Fibroblast of lung (primary cell): ENCODE measurements at regions not wholly inside any gene's neighbourhood (a gene's known extent, or its start where the extent isn't known, plus 50 kb on each side); places are given as distances from the start of the nearest gene placed in this dataset.

Experiments used
- DNase-seq, 2 donors: peaks; one replicate each; pipeline versions ENCODE4 v3.0.0 to v3.0.0-alpha.2; 2010; ENCODE audit warnings: low read depth in 2 of 2
- H2AFZ ChIP-seq: 2 replicates; pipeline ENCODE4 v1.5.1; 2012; ENCODE audit warnings: low read length, control low read depth, inconsistent platforms
- H3K27ac ChIP-seq: 2 replicates; pipeline ENCODE4 v1.5.1; 2011; ENCODE audit warnings: low read length, control low read depth; ENCODE audit not compliant: insufficient read depth
- H3K27me3 ChIP-seq: 2 replicates; pipeline ENCODE4 v1.5.1; 2011; ENCODE audit warnings: mild to moderate bottlenecking, low read length; ENCODE audit not compliant: control insufficient read depth, insufficient read depth
- H3K36me3 ChIP-seq: 2 replicates; pipeline ENCODE4 v1.5.1; 2011; ENCODE audit warnings: low read length; ENCODE audit not compliant: control insufficient read depth, insufficient read depth
- H3K4me1 ChIP-seq: 2 replicates; pipeline ENCODE4 v1.5.1; 2011; ENCODE audit warnings: low read length; ENCODE audit not compliant: control insufficient read depth, insufficient read depth; ENCODE audit errors: extremely low read depth
- H3K4me2 ChIP-seq: 2 replicates; pipeline ENCODE4 v1.5.1; 2011; ENCODE audit warnings: low read length, control low read depth; ENCODE audit not compliant: insufficient read depth; ENCODE audit errors: extremely low read depth
- H3K4me3 ChIP-seq, 4 experiments: fragments of 200-600 bp in 1 of 4; sonication (generic) in 1 of 4; replicated peaks in 1 of 4; 2 replicates each; pipeline ENCODE4 v1.5.1; 2011 to 2016; ENCODE audit warnings: low read length in 4 of 4, low read depth in 3 of 4, mild to moderate bottlenecking in 3 of 4, control low read depth in 2 of 4, inconsistent platforms in 1 of 4, mixed read lengths in 1 of 4; ENCODE audit not compliant: insufficient read depth in 1 of 4; ENCODE audit errors: control extremely low read depth in 1 of 4
- H3K79me2 ChIP-seq: 2 replicates; pipeline ENCODE4 v1.5.1; 2012; ENCODE audit warnings: mild to moderate bottlenecking, low read length, inconsistent platforms; ENCODE audit not compliant: control insufficient read depth, insufficient read depth
- H3K9ac ChIP-seq: 2 replicates; pipeline ENCODE4 v1.5.1; 2011; ENCODE audit warnings: mild to moderate bottlenecking, low read length, control low read depth; ENCODE audit not compliant: insufficient read depth
- H3K9me3 ChIP-seq: 2 replicates; pipeline ENCODE4 v1.5.1; 2012; ENCODE audit warnings: low read depth, low read length; ENCODE audit not compliant: control insufficient read depth, insufficient read depth
- H4K20me1 ChIP-seq: 2 replicates; pipeline ENCODE4 v1.5.1; 2011; ENCODE audit warnings: low read length; ENCODE audit not compliant: control insufficient read depth, insufficient read depth; ENCODE audit errors: extremely low read depth
- CTCF ChIP-seq, 2 donors: IDR thresholded peaks in 1 of 2; conservative IDR thresholded peaks in 1 of 2; 1 replicate in 1 of 2; 2 replicates in 1 of 2; pipeline ENCODE4 v1.5.1; 2011 to 2012; ENCODE audit warnings: low read length in 2 of 2, control low read depth in 1 of 2, inconsistent platforms in 1 of 2, low read depth in 1 of 2, mild to moderate bottlenecking in 1 of 2
- EZH2 ChIP-seq: IDR thresholded peaks from 2 replicates; pipeline ENCODE4 v1.5.1; 2012; ENCODE audit warnings: low read length, control low read depth, mild to moderate bottlenecking; ENCODE audit errors: missing control alignments

- no peak for DNase-seq
- H3K4me2 ChIP-seq: no peak overlapping the region
- no peak for TF ChIP-seq CTCF (conservative IDR thresholded peaks at IDR 0.05 in 1 of 2, IDR thresholded peaks at IDR 0.05 in 1 of 2; ENCODE audit: low read depth in 1 of 2, low read length in 2 of 2)
- H3K27ac ChIP-seq: no peak overlapping the region
- no peaks in the 10 kb centered on the region for H3K9me3 ChIP-seq
- no peaks in the 10 kb centered on the region for H3K36me3 ChIP-seq
- H3K9ac ChIP-seq: no peak overlapping the region
- H3K27me3 ChIP-seq: no peaks in the 10 kb centered on the region
- H3K79me2 ChIP-seq: no peaks in the 10 kb centered on the region
- no peaks in the 10 kb centered on the region for H4K20me1 ChIP-seq
- no peak overlapping the region for H3K4me3 ChIP-seq
- no peak overlapping the region for H2AFZ ChIP-seq
- H3K4me1 ChIP-seq: no peaks in the 10 kb centered on the region
Measured at GRCh38 chr13:60629158-60629557, 232.1 kb downstream of the TDRD3 start.

- peak; percentile 2 to 25 for DNase-seq
- Histone ChIP-seq H3K27ac (no peak overlapping the region), H3K4me3 (no peak overlapping the region), H3K27me3 (no peaks in the 10 kb centered on the region), H3K79me2 (no peaks in the 10 kb centered on the region), H3K36me3 (no peaks in the 10 kb centered on the region), H2AFZ (no peak overlapping the region), H3K9ac (no peak overlapping the region), H3K4me1 (no peaks in the 10 kb centered on the region), H3K4me2 (no peak overlapping the region), H4K20me1 (no peaks in the 10 kb centered on the region), H3K9me3 (no peaks in the 10 kb centered on the region)
- TF ChIP-seq CTCF (conservative IDR thresholded peaks at IDR 0.05 in 1 of 2, IDR thresholded peaks at IDR 0.05 in 1 of 2; ENCODE audit: low read depth in 1 of 2, low read length in 2 of 2) (peak; percentile 39 to 57), EZH2 (no peak)
Measured at GRCh38 chr13:60627071-60627686, 230.2 kb downstream of the TDRD3 start.
